VCaP (cell line): ENCODE measurements at regions not wholly inside any gene's neighbourhood (a gene's known extent, or its start where the extent isn't known, plus 50 kb on each side); places are given as distances from the start of the nearest gene placed in this dataset.
A peak's percentile ranks its signal among the peaks of the same experiment; 100 is the strongest.

ENCODE experiments used
- H3K27ac ChIP-seq: fragments of 450-650 bp; 2 replicates; pipeline ENCODE4 v1.5.1; 2017
- TF ChIP-seq, protein P1 (sequence below): fragments of 450-650 bp; conservative IDR thresholded peaks from 2 replicates; pipeline ENCODE4 v1.5.1; 2017; ENCODE audit warnings: mild to moderate bottlenecking, moderate library complexity

DNA sequence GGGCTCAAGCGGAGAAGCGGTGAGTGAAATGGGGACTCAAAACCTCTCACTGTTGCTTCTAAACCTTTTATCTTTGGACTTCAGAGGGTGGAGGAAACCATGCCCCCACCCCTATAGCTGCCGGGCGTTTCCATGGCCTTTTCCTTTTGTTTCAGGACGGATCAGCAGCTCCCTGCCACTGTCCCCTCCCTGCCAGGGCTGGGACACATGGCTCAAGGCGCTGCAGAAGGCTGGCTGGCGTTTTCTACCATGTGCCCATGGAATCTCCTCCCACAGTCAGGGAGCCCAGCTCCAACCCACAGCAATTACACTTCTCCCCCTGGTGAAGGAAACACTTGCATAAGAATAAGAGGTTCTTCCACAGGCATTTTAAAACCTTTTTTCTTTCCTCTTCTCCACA, 812.7 kb downstream of the PLA2G4A start:
- TF ChIP-seq, protein P1, sequence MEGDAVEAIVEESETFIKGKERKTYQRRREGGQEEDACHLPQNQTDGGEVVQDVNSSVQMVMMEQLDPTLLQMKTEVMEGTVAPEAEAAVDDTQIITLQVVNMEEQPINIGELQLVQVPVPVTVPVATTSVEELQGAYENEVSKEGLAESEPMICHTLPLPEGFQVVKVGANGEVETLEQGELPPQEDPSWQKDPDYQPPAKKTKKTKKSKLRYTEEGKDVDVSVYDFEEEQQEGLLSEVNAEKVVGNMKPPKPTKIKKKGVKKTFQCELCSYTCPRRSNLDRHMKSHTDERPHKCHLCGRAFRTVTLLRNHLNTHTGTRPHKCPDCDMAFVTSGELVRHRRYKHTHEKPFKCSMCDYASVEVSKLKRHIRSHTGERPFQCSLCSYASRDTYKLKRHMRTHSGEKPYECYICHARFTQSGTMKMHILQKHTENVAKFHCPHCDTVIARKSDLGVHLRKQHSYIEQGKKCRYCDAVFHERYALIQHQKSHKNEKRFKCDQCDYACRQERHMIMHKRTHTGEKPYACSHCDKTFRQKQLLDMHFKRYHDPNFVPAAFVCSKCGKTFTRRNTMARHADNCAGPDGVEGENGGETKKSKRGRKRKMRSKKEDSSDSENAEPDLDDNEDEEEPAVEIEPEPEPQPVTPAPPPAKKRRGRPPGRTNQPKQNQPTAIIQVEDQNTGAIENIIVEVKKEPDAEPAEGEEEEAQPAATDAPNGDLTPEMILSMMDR = no peak
- H3K27ac ChIP-seq = no peak overlapping the region

DNA sequence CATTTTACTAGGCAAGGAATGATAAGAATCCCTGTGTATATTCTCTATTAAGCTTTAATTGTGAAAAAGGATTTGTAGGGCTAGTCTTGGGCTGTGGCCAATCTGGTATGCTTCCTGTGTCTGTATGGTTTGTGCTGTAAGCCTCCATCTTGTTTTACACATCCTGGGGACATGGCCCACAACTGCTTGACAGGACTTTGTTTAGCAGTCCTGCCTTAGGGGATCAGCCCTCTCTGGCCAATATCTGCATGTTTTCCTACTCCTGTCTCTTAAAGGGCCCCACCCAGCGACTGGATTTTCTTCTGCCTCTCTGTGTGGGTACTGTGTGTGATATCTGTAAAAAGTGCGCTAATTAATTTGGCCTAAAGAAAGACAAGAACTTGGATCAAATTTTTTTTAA, 813.2 kb downstream of the PLA2G4A start:
- TF ChIP-seq, protein P1 = no peak
- no peak overlapping the region for H3K27ac ChIP-seq

DNA sequence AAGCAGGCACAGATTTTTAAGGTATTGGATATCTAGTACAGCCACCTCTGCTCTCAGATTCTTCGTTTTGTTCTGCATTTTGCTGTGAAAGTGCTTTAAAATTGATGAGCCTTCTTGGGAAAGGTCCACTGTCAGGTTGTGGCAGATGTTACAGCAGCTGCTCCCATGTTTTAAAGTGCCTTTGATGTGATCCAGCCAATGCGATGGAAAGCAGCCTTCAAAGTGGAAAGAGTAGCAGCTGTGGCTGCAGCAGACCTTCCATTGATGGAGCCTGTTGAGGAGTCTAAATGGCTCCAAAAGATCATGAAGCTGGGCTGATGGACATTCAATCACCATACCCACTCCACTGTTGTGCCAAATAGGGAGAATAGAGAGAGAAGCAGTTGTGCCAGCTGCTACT, 816.9 kb downstream of the PLA2G4A start:
- TF ChIP-seq, protein P1 = no peak
- H3K27ac ChIP-seq = no peak overlapping the region

DNA sequence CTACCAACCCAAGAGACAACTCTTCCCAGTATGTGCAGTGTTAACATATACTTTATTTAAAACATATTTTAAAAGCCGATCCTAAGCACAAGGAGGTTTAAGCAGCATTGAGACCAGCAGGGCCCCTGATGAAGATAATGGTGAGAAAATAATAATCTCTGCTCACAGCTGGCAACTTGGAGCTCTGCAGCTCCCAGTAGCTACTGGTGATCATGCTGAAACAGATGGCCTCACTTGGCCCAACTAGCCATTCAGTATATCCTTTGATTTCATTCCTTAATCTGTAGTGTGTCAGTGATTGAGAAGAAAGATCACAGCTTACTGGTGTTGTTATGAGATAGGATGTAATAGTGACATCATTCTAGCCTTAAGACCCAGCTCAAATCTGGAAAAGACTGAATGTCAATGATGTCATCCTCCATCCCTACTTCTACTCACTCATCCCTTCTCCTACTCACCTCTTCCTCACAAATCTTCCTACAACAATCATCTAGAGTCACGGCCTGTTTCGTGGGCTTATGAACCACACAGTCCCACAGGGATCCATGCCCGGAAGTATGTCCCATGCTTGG, 817.9 kb downstream of the PLA2G4A start:
- TF ChIP-seq, protein P1 = no peak
- no peak overlapping the region for H3K27ac ChIP-seq

DNA sequence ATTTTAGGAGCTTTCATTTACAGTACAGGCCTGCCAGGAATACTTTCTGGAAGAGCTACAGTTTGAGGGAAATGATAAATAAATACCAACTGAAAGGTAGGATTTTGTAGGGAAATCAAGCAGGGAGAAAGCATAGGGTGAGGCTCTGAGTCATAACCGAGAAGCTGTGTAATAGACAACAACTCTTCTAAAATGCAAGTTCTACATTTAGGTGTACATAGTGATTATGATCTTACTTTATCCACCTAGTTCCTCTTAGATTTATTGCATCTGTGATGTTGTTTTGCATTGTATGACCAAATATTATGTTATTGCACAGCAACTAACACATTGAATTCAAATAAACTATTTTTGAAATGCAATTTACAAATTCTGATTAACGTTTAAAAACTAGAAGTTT, 819.3 kb downstream of the PLA2G4A start:
- H3K27ac ChIP-seq = peak overlapping the region; percentile 72
- TF ChIP-seq, protein P1 = no peak

DNA sequence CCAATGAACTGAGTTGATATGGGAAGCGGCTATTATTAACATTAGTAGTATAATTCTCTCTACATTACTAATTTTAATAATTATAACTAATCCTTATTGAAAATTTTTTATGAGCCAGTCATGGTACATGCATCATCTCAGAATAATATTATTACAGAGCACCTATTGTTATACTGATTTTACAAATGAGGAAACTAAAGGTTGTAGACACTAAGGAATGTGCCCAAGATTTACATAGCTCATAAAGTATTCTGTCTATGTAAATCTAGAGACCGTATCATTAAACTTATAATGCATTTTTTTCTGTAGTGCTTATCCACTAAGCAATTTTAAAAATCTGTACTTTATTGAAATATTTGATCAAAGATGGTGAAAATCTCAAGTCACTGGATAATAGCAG, 825.9 kb downstream of the PLA2G4A start:
- TF ChIP-seq, protein P1 = no peak
- H3K27ac ChIP-seq = no peak overlapping the region

DNA sequence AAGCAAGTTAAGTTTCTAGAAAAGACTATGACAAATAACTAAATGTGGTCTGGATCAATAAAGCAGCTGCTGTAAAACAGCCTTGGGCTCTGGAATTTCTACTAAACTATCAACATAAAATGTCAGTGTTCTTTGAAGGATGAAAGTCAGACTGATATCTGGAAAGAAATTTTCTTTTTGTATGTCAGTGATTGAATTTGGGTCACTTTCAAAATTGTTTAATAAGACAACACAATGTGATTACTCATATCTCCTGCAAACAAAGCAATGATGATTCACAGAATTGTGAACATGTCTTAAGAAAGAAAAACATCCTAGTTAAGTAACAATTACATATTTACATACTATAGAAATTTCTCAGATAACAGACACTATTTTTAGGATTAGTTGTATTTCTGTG, 826.4 kb downstream of the PLA2G4A start:
- no peak overlapping the region for H3K27ac ChIP-seq
- TF ChIP-seq, protein P1 = no peak
